DOHH2 (cell line): ENCODE measurements at regions not wholly inside any gene's neighbourhood (a gene's known extent, or its start where the extent isn't known, plus 50 kb on each side); places are given as distances from the start of the nearest gene placed in this dataset.

ENCODE experiments used
- CTCF ChIP-seq: fragments of 200-600 bp; sonication (generic); IDR thresholded peaks from one replicate; pipeline ENCODE4 v1.5.1; 2014; ENCODE audit warnings: antibody characterized with exemption, mild to moderate bottlenecking, low read depth, low read length; ENCODE audit not compliant: poor library complexity, severe bottlenecking
- EZH2phosphoT487 ChIP-seq: fragments of 200-600 bp; sonication (generic); IDR thresholded peaks from 2 replicates; pipeline ENCODE4 v1.6.1; 2017; ENCODE audit warnings: borderline replicate concordance, mild to moderate bottlenecking, antibody characterized with exemption, low read length, moderate library complexity, mixed read lengths

- no peak for TF ChIP-seq EZH2phosphoT487
- no peak for TF ChIP-seq CTCF
Measured at GRCh38 chr5:4294878-4295277, 699.2 kb downstream of the IRX1 start.
